ENCODE measurements at regions not wholly inside any gene's neighbourhood (a gene's known extent, or its start where the extent isn't known, plus 50 kb on each side); places are given as distances from the start of the nearest gene placed in this dataset.
"Not testable (repeated sequence)": the region's sequence is repeated elsewhere in the genome, so short reads cannot be mapped to it uniquely, and the experiment has no call there.

- Histone ChIP-seq H3K9ac (ENCODE audit: low read length in 3 of 3) (no peak overlapping the region), H3K27me3 (ENCODE audit: control insufficient read depth, insufficient read depth, low read length) (no peaks in the 10 kb centered on the region), H3K4me1 (ENCODE audit: control insufficient read depth in 2 of 3, insufficient read depth in 2 of 3, low read depth in 1 of 3, low read length in 3 of 3) (peaks cover 0 to 13% (median 4%) of the 10 kb centered on the region in 3 donors), H3K36me3 (ENCODE audit: control insufficient read depth in 2 of 3, insufficient read depth in 3 of 3, low read length in 3 of 3) (no peaks in the 10 kb centered on the region), H3K27ac (ENCODE audit: low read depth in 2 of 2, low read length in 2 of 2) (no peak overlapping the region), H3K4me3 (ENCODE audit: low read length in 3 of 3) (no peak overlapping the region), H3K9me3 (ENCODE audit: control insufficient read depth in 2 of 3, insufficient read depth in 1 of 3, low read length in 3 of 3) (no peaks in the 10 kb centered on the region)
- DNase-seq = peak in 2 of 5 donors; percentile 16 to 24
- FAIRE-seq = no peak
- intact Hi-C loops (cut with DNase I) = no loop called here
- TF ChIP-seq CTCF (IDR thresholded peaks at IDR 0.05; ENCODE audit: borderline replicate concordance, extremely low read depth, insufficient read depth) = no peak
These were observed 196.3 kb downstream of the JCAD start for GRCh38 chr10:29862923-29863614.

- DNase-seq = peak in 2 of 5 donors; percentile 15 to 37
- H3K9ac ChIP-seq (ENCODE audit: low read length in 3 of 3) = no peak overlapping the region
- H3K9me3 ChIP-seq (ENCODE audit: control insufficient read depth in 2 of 3, insufficient read depth in 1 of 3, low read length in 3 of 3) = no peaks in the 10 kb centered on the region
- no peak overlapping the region for H3K27ac ChIP-seq (ENCODE audit: low read depth in 2 of 2, low read length in 2 of 2)
- no peak overlapping the region for H3K4me3 ChIP-seq (ENCODE audit: low read length in 3 of 3)
- no peaks in the 10 kb centered on the region for H3K27me3 ChIP-seq (ENCODE audit: control insufficient read depth, insufficient read depth, low read length)
- no peaks in the 10 kb centered on the region for H3K36me3 ChIP-seq (ENCODE audit: control insufficient read depth in 2 of 3, insufficient read depth in 3 of 3, low read length in 3 of 3)
- intact Hi-C loops (cut with DNase I) = no loop called here
- FAIRE-seq = no peak
- TF ChIP-seq CTCF (IDR thresholded peaks at IDR 0.05; ENCODE audit: borderline replicate concordance, extremely low read depth, insufficient read depth) = no peak
- H3K4me1 ChIP-seq (ENCODE audit: control insufficient read depth in 2 of 3, insufficient read depth in 2 of 3, low read depth in 1 of 3, low read length in 3 of 3) = peaks cover 0 to 15% (median 6%) of the 10 kb centered on the region in 3 donors
These were observed 197.4 kb downstream of the JCAD start for GRCh38 chr10:29861811-29862505.

DNA sequence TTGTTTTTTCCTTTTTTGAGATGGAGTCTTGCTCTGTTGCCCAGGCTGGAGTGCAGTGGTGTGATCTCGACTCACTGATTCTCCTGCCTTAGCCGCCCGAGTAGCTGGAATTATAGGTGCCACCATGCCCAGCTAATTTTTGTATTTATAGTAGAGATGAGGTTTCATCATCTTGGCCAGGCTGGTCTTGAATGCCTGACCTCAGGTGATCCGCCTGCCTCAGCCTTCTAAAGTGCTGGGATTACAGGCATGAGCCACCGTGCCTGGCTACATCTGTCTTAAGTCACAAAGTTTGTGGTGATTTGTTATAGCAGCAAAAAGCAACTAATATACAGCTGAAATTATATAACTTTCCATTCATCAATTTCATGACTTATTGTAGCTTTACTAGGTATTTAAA lies 198.2 kb downstream of the JCAD start:
- H3K9ac ChIP-seq (ENCODE audit: low read length in 3 of 3); FAIRE-seq; H3K27me3 ChIP-seq (ENCODE audit: control insufficient read depth, insufficient read depth, low read length); H3K36me3 ChIP-seq (ENCODE audit: control insufficient read depth in 2 of 3, insufficient read depth in 3 of 3, low read length in 3 of 3); H3K4me3 ChIP-seq (ENCODE audit: low read length in 3 of 3); intact Hi-C loops (cut with DNase I); H3K27ac ChIP-seq (ENCODE audit: low read depth in 2 of 2, low read length in 2 of 2); H3K9me3 ChIP-seq (ENCODE audit: control insufficient read depth in 2 of 3, insufficient read depth in 1 of 3, low read length in 3 of 3): not testable (repeated sequence)
- DNase-seq = peak in 1 of 5 donors; percentile 2
- H3K4me1 ChIP-seq (ENCODE audit: control insufficient read depth in 2 of 3, insufficient read depth in 2 of 3, low read depth in 1 of 3, low read length in 3 of 3) = peaks cover 0 to 15% (median 6%) of the 10 kb centered on the region in 3 donors

GRCh38 chr10:29860166-29860565 lies 199.2 kb downstream of the JCAD start:
- no peak for TF ChIP-seq CTCF (IDR thresholded peaks at IDR 0.05; ENCODE audit: borderline replicate concordance, extremely low read depth, insufficient read depth)
- H3K4me3 ChIP-seq (ENCODE audit: low read length in 3 of 3) = no peak overlapping the region
- no peaks in the 10 kb centered on the region for H3K36me3 ChIP-seq (ENCODE audit: control insufficient read depth in 2 of 3, insufficient read depth in 3 of 3, low read length in 3 of 3)
- intact Hi-C loops (cut with DNase I) = no loop called here
- FAIRE-seq (no peak), DNase-seq (peak in 1 of 5 donors; percentile 15)
- no peak overlapping the region for H3K9ac ChIP-seq (ENCODE audit: low read length in 3 of 3)
- no peaks in the 10 kb centered on the region for H3K9me3 ChIP-seq (ENCODE audit: control insufficient read depth in 2 of 3, insufficient read depth in 1 of 3, low read length in 3 of 3)
- H3K4me1 ChIP-seq (ENCODE audit: control insufficient read depth in 2 of 3, insufficient read depth in 2 of 3, low read depth in 1 of 3, low read length in 3 of 3) = peaks cover 0 to 15% (median 6%) of the 10 kb centered on the region in 3 donors
- no peaks in the 10 kb centered on the region for H3K27me3 ChIP-seq (ENCODE audit: control insufficient read depth, insufficient read depth, low read length)
- no peak overlapping the region for H3K27ac ChIP-seq (ENCODE audit: low read depth in 2 of 2, low read length in 2 of 2)

All from kidney (tissue), 13 donors.